GM03348 (cell line): ENCODE measurements at regions not wholly inside any gene's neighbourhood (a gene's known extent, or its start where the extent isn't known, plus 50 kb on each side); places are given as distances from the start of the nearest gene placed in this dataset.
"Not testable (repeated sequence)": the region's sequence is repeated elsewhere in the genome, so short reads cannot be mapped to it uniquely, and the experiment has no call there.

Source experiments
- DNase-seq: peaks from one replicate; pipeline ENCODE4 v3.0.0; 2012; ENCODE audit warnings: low spot score

DNA sequence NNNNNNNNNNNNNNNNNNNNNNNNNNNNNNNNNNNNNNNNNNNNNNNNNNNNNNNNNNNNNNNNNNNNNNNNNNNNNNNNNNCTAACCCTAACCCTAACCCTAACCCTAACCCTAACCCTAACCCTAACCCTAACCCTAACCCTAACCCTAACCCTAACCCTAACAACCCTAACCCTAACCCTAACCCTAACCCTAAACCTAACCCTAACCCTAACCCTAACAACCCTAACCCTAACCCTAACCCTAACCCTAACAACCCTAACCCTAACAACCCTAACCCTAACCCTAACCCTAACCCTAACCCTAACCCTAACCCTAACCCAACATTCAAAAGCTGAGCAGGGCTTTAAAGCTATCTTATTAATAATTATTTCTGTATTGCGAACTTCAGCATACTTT is 182.5 kb upstream of the FAM20C start:
- DNase-seq: not testable (repeated sequence)

DNA sequence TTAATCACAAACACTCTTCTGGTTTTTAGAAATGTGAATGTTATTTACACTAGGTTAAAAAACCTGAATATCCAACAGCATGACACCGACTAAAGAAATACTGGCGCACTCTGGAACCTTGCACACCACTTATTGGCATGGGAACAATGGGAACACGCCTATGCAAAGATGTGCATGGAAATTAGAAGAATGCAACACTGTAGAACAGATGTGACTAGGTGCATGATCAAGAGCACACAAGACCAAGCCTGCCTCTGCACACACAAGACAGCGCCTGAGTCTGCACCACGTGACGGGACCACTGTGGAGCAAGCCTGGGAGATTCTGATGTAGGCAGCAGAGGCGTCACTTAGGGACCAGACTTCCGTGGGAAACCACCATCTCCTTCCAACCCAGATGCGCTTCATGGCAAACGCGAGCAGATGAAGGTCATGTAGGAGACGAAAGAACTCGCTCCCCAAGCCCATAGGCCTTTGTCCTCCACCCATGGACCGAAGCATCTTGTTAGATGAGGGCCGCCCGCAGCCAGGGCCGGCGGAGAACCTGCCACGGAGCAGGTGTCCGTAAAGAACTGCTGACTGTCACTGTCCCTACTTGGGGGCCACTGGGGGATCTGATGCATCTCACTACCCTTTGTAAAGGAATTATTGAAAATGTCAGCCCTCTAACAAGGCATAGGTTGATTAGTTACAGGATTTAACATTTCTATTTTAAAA is 159.6 kb upstream of the FAM20C start:
- not testable (repeated sequence) for DNase-seq

DNA sequence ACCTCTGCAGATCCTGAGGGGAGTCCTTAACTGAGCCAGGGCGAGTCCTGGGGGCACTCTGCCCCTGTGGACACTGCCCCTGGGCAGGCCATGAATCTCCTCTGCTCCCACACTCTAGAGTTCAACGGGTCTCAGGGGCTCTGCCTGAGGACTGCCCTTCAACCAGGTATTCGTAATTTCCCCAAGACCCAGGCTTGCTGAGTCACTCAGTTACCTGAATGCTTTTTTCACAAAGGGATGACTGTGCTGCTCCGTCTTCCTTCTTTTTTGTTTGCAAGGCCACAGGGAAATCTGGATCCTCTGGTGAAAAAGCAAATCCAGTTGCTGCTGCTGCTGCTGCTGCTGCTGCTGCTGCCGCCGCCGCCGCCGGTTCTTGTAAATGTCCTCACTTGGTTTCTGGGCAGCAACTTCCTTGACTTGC is 157.2 kb upstream of the FAM20C start:
- DNase-seq: not testable (repeated sequence)

DNA sequence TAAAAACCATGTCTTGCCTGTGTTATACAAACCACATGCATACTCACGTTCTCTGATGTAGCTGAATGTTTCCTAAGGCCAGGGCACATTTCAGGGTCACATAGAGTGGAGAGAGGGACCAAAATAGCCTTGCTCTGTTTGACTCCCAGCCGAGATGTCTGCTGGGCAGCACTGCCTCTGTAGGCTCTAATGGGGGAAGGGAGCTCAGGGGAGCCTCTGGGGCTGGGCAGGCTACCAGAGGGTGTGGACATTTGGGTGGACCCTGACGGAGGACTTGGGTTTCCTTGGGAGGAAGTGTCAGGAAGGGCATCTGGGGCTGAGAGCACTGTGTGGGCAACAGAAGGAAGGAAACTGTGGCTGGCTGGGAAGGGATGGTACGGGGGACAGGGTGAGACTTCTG is 155.8 kb upstream of the FAM20C start:
- DNase-seq: not testable (repeated sequence)

DNA sequence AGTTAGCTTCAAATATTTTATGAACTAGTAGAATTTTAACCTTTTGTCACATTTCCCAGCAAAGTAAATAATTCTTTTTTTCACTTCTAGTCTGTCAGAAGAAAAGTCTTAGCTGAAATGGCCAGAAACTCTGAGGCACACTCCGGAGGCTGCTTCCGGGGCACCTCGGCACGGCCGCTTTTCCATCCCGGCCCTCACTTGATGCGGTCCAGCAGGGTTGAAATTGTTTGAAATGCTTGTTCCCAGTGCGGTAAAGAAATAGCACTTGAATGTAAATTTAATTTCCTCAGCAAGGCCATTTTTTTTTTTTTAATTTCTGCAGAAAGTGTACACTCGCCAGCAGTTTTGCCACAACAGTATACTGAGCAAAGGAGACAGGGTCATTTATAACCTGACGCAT is 154.7 kb upstream of the FAM20C start:
- not testable (repeated sequence) for DNase-seq

DNA sequence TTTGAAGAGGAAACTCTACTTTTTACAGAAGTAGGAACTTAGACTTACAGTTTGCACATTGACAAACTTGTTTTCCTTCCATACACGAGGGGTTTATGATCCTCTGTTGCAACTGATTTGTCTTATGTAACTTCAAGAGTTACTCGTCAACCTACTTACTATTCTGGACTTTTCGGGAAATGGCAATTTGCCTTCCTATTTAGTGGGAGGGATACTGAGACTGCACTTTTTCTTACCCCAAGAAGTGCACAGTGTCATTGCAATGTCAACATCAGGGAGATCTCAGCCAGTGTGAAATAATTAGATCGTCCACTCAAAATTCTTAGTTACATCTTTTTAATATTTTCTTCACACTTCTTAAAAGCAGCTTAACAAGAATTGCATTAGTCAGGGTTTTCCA is 153.9 kb upstream of the FAM20C start:
- DNase-seq: not testable (repeated sequence)

DNA sequence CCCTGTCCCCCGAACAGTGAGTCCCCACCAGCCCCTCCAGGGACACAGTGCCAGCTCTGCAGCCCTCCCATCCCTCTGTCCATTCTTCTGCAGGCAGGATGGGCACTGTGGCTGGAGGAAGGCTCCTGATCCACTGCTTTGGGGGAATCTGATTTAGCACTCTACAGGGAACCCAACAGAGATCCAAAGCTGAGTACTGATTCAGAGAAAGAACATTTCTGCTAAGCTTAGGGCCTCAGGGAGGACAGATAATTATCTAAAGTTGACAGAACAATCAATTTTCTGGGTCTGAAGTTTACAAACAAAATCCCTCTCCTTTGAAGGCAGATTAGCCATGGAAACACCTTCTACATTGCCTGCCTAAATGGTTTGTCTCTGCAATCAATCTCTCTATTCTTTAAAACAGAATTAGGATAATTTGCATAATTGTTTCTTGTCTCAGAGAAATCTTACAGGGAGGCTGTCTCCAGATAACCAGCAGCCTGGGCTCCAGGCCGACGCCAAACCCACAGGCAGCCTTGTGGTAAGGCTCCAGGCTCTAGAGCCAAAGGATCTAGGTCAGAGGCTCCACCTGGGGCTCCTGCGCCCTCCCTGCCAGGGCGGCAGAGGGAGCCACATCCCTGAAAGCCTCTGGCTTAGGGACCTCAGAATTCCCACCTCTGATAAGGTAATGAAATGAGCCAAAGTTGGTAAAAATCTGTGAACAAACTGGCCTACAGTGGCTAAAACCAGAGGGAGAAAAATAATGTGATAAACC is 152.2 kb upstream of the FAM20C start:
- DNase-seq: not testable (repeated sequence)

DNA sequence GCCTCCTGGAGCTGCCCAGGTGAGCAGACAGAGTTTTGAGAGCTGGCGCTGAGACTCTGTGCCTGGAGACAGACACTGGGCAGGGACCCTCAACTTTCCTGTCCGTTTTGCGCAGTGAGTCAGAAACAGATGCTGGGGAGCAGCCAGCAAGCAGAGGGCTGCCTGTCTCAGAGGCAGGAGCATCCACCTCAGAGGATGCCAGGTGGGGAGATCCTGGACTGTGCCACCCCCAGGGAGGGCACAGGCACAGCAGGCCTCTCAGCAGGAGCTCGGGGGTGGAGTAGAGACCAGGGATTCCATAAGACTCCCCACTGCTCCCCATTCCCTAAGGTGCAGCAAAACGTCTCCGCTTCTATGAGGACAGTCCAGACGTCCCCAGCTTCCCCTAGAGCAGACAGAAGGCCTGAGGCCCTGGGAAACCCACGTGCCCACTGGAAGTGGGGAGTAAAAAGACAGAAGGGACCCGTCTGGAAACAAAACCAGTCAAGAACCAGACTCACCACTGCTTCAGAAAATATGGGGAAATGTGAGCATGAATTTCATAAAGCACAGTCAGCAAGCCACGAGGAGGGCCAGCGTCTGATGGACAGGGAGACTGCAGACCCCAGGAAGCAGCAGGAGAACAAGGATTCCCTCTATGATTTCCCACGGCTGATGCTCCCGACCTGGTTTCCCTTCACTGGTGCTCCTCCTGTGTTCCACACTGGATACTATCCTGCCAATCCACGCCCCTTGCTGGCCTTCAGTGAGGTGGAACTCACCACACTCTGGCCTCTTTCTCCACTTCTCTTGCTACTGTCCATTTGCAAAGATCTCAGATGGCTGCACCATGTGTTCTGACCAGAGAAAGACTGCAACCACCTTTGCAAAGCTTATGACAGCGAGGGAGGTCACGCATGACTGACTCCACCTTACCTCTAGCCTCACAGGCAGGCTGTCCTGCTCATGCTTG is 151.3 kb upstream of the FAM20C start:
- no peak for DNase-seq

DNA sequence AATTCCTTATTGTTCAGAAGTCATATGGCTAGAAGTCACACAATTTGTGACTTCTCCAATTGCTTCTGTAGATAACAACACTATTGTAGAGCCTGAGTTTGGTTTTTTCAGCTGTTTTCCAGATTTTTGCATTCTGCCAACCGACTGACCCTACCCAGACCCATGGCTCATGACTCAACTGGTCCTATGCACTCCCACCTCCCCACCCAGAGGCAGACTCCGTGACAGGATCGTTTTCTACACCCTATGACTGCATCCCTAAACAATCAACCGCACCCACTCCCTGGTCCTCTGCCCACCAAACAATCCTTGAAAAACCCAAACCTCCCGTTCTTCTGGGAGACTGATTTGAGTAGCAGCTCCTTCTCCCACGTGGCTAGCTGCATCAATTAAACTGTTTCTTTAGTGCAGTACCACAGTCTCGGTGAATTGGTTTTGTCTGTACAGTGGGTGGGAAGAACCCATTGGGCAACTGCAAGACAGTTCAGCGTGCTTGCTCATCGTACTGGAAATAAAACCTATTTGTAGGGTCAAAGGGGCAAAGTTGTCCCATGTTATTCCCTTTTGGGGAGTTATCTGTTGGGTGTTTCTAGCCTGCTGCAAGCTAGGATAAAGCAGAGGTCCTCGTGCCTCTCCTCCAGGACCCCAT is 150.3 kb upstream of the FAM20C start:
- peak; percentile 50 for DNase-seq

DNA sequence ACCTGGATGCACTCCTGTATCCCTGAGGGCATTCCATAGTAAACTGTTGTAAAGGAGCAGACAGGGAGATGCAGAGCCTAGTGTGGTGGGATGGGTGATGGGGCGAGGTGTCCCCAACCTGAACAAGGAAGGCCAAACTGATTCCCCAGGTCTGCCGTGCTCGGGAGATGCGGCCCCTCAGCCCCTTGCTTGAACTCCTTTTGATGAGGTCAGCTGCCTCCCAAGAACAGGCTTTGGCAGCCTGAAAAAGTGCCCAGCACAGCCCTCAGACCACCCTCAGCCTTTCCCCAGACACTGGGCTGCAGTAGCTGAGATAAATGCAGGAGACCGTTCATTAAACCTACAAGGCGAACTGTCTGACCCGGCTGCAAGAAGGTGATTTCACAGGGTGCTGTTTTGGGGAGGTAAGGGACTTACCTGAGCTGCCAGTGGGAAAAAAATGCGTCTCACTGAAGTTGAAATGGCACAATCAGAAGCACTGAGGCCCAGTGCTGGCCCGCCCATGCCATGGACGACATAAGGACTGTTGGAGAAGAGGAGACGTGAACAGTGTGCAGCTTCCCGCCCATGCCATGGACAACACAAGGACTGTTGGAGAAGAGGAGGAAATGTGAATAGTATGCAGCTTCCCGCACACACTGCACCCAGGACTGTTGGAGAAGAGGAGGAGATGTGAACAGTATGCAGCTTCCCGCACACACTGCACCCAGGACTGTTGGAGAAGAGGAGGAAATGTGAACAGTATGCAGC is 148.4 kb upstream of the FAM20C start:
- DNase-seq: no peak

DNA sequence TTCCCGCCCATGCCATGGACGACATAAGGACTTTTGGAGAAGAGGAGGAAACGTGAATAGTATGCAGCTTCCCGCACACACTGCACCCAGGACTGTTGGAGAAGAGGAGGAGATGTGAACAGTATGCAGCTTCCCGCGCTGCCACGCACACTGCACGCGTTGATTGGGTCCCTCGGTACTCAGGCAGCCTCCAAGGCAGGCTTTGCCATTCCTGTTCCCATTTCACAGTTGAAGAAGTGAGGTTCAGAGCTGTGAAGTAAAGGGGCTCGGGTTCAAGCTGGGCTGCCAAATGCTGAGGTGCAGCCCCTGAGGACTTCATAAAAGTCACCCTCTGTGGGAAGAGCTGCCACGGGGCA is 147.9 kb upstream of the FAM20C start:
- no peak for DNase-seq

DNA sequence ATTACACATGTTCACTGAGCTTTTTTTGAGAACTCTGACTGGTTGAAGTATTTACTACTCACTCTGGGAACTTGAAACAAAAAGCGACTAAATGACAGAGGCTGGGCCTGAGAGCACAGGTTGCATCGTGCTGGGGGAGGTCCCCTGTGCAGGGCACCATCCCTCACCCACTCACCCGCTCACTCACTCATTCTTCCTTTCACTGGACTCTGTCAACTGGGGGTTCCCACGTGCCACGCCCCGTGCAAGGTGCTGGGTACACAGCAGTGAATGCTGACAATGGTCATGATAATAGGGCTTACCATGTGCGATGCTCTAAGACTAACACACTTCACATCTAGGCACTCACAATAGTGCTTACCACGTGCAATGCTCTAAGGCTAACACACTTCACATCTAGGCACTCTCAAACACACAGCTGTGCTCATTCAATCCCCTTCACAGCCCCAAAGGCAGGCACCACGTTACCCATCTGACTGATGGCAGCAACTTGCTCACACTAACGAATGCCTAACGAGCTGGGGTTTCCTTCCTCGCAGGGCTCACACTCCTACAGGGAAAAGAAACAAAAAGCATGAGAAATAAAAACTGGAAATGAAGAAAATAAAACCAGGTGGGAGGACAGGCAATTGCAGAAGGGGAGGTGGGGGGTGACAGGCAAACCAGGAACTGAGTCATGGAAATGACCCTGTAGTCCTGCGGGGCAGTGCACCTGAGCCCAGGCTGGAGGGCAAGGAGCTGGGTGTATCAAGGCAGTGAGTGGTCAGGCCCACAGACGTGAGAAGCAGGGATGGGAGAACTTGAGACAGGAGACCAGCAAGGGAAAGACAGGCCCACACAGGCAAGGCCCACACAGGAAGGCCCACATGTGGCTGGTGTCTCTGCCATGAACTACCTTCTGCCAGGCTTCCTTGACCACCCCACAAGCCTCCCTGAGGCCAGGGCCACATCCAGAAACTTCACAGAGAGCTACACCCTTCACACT is 147.0 kb upstream of the FAM20C start:
- no peak for DNase-seq

DNA sequence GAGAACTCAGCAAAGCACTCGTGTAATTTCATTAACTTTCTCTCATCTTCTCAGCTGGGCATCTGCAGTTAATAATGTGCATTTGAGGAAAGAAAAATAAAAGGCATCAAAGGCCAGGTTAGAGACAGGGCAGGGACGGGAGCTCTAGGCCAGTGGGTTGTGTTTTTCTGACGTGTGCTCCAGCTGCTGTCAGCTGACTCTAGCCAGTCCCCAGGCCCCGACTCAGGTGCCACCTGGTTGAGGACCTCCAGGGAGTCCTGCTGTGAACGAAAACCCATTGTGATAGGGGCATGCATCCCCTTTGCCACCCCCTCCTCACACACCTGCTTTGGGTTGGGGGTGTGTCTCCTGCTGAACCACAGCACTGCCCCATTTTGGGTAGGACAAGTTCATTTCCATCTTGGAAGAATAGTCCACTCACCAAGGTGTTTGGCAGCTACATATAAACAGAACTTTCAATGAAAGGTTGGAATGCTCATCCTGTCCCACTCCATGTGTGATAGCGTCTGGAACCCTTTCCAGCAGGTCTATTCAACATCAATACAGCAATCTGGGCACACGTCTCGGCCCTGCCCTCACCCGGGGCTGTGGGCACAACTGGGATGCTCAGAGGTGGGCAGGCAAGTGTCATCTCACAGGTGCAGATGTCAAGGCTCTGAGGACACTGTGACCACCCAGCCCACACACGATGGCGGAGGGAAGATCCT is 146.1 kb upstream of the FAM20C start:
- no peak for DNase-seq

DNA sequence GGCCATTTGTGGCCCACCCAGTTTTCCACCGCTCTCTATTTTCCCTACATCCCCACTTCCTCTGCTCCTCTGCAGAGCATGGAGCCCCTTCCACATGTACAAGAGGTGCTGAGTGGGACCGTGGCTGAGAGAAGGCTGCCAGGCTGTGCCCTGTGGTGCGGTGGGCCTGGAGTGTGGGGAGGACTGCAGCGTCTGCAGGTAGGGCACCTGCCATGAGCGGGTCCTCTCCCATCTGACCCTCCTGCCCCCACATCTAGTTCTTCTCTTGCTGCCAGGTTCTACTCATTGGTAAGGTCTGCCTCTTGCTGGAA is 145.6 kb upstream of the FAM20C start:
- DNase-seq: no peak

DNA sequence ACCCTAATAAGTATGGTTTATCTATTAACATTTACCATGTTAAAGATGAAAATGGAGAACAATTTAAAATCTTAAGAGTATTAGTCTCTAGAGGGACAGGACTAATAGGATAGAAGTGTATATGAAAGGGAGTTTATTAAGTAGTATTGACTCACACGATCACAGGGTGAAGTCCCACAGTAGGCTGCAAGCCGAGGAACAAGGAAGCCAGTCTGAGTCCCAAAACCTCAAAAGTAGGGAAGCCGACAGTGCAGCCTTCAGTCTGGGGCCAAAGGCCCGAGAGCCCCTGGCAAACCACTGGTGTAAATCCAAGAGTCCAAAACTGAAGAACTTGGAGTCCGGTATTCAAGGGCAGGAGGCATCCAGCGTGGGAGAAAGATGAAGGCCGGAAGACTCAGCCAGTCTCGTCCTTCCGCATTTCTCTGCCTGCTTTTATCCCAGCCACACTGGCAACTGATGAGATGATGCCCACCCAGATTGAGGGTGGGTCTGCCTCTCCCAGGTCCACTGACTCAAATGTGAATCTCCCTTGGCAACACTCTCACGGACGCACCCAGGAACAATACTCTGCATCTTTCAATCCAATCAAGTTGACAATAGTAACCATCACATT is 140.8 kb upstream of the FAM20C start:
- DNase-seq: no peak

DNA sequence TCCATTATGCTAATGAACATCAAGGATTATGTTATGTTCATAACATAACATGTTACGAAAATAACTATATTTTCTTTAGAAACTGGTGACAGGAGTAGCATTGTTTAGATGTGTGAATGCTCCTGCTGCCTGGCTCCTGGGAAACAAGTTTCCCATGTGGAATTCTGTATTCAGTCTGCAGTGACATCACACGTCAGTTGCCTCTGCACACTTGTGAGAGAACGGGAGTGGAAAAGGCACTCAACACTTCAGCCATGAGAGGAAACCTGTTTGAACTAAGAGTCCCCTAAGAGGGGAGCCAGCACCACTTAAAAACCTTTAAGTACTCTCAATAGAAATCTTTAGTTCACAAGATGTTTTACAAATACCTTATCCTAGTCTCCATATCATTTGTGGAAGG is 140.3 kb upstream of the FAM20C start:
- DNase-seq: no peak

DNA sequence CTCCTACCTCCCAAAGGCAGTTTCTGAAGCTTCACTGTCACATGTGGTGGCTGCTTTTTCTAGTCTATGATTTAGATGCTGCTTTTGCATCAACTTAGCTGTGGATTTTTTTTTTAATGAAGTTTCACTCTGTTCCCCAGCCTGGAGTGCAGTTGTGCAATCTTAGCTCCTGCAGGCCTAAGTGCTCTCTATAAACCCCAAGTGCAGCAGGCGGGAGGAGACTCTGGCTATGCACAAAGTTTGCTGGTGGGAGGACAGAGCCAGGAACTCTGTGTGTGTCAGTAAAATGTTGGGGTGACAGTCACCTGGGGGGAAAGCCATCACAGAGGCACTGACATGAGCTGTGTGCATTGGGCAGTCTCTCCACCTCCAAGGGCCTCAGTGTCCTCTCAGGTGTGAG is 138.8 kb upstream of the FAM20C start:
- DNase-seq: no peak

DNA sequence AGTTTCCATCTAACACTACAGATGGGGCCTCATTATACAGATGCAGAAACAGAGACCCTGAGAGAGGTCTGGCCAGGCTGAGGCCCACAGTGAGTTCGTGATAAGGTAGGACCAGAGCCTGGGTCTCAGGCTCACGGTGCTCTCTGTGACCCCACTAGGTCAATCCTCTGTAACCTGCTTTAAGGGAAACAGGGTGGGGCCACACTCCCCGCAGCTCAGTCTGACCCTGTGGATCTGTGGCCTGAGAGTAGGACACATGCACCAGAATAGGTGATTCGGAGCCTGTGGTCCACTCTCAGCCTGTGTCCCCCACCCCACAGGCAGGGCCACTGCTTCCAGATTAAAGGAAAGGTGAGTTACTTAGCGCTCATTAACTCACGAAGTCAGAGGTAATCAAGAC is 137.8 kb upstream of the FAM20C start:
- no peak for DNase-seq

DNA sequence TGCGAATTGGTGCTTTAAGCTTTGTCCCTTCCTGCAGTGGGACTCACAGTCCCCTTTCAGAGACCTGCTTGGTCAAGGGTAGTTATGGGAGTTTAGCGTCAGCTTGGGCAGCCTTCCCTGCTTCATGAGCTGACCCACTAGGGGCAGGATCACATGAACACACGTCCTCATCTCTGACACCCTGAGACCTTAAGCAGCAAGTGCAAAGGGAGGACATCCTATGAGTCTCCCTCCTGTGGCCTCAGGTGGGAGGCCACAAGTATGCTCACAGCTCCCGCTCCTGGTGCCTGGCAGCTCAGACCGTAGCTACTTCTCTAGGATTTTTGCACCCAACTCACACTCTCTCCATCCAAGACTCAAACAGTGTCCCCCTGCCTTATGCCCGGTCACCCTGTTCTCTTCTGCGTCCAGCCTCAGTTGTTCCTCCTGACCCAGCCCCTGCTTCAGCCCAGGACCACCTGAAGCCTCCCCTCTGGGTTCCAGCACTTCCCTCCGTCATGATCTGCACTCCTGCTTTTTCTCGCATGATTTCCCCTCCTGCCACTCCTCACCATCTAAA is 136.6 kb upstream of the FAM20C start:
- no peak for DNase-seq
